HG03342 (cell line): ENCODE measurements at regions not wholly inside any gene's neighbourhood (a gene's known extent, or its start where the extent isn't known, plus 50 kb on each side); places are given as distances from the start of the nearest gene placed in this dataset.

Experiments used
- ATAC-seq: cut with Tn5 transposase; IDR thresholded peaks from one replicate; pipeline ENCODE4 v1.9.1; 2021; ENCODE audit warnings: mild to moderate bottlenecking, moderate library complexity; ENCODE audit not compliant: unreplicated experiment

GRCh38 chr7:17507717-17508116 is 209.3 kb downstream of the AHR start:
- no peak for ATAC-seq

GRCh38 chr7:17512181-17512675 is 213.8 kb downstream of the AHR start:
- ATAC-seq = no peak

GRCh38 chr7:17516771-17517170 is 218.3 kb downstream of the AHR start:
- no peak for ATAC-seq

- no peak for ATAC-seq
Observed at GRCh38 chr7:17520941-17521340, 222.5 kb downstream of the AHR start.

- ATAC-seq = no peak
Observed at GRCh38 chr7:17521437-17521836, 223.0 kb downstream of the AHR start.

GRCh38 chr7:17523813-17524739 is 225.6 kb downstream of the AHR start:
- ATAC-seq = no peak

GRCh38 chr7:17524746-17525145 is 226.3 kb downstream of the AHR start:
- ATAC-seq = no peak

GRCh38 chr7:17526621-17527020 is 228.2 kb downstream of the AHR start:
- ATAC-seq = no peak

GRCh38 chr7:17528636-17529035 is 230.2 kb downstream of the AHR start:
- no peak for ATAC-seq

GRCh38 chr7:17530244-17530643 is 231.8 kb downstream of the AHR start:
- ATAC-seq = no peak

- ATAC-seq = peak; percentile 70
Observed at GRCh38 chr7:17530741-17531421, 232.4 kb downstream of the AHR start.

- no peak for ATAC-seq
Observed at GRCh38 chr7:17532861-17533404, 234.5 kb downstream of the AHR start.

- ATAC-seq = no peak
Observed at GRCh38 chr7:17534348-17534747, 235.9 kb downstream of the AHR start.

GRCh38 chr7:17535776-17536175 is 237.3 kb downstream of the AHR start:
- no peak for ATAC-seq

- no peak for ATAC-seq
Observed at GRCh38 chr7:17544401-17544800, 245.9 kb downstream of the AHR start.

GRCh38 chr7:17545348-17545747 is 246.9 kb downstream of the AHR start:
- ATAC-seq = no peak

GRCh38 chr7:17546189-17546588 is 247.7 kb downstream of the AHR start:
- no peak for ATAC-seq

- no peak for ATAC-seq
Observed at GRCh38 chr7:17546592-17546991, 248.1 kb downstream of the AHR start.

GRCh38 chr7:17548014-17548653 is 249.7 kb downstream of the AHR start:
- ATAC-seq = no peak

- no peak for ATAC-seq
Observed at GRCh38 chr7:17549406-17549805, 251.0 kb downstream of the AHR start.

GRCh38 chr7:17552373-17552772 is 253.9 kb downstream of the AHR start:
- ATAC-seq = no peak
